Pancreas (tissue), 10 donors: ENCODE measurements at regions not wholly inside any gene's neighbourhood (a gene's known extent, or its start where the extent isn't known, plus 50 kb on each side); places are given as distances from the start of the nearest gene placed in this dataset.

ENCODE experiments used
- ATAC-seq, 4 donors: fragments of 200-7000 bp; cut with Tn5 transposase; one replicate each; pipeline versions ENCODE4 v1.8.0 to v1.9.1; 2020; ENCODE audit warnings: mild to moderate bottlenecking in 4 of 4, moderate library complexity in 4 of 4
- DNase-seq, 6 donors: peaks; one replicate each; pipeline ENCODE4 v3.0.0-alpha.2; 2020
- FAIRE-seq: peaks from 2 replicates; lab custom pipeline; 2012; peaks lifted over from hg19 to GRCh38; lab: Jason Lieb, UNC
- H3K27ac ChIP-seq, 4 donors: fragments of 200-600 bp; sonication (generic); 1 replicate in 3 of 4; 2 replicates in 1 of 4; pipeline versions ENCODE4 v1.5.0 to v1.8.0; 2020
- H3K27me3 ChIP-seq, 4 donors: fragments of 200-600 bp; one replicate each; pipeline ENCODE4 v1.8.0; 2021
- H3K36me3 ChIP-seq, 3 donors: fragments of 200-600 bp; sonication (generic) in 1 of 3; one replicate each; pipeline versions ENCODE4 v1.5.0 to v1.8.0; 2020 to 2021
- H3K4me1 ChIP-seq, 3 donors: fragments of 200-600 bp; one replicate each; pipeline ENCODE4 v1.8.0; 2021
- H3K4me3 ChIP-seq, 4 donors: fragments of 200-600 bp; sonication (generic) in 2 of 4; one replicate each; pipeline versions ENCODE4 v1.5.0 to v1.8.0; 2020 to 2021
- H3K9me3 ChIP-seq, 4 donors: fragments of 200-600 bp; one replicate each; pipeline ENCODE4 v1.8.0; 2021
- CTCF ChIP-seq, 4 donors: fragments of 200-600 bp; sonication (generic) in 3 of 4; IDR thresholded peaks; one replicate each; pipeline versions ENCODE4 v1.5.0 to v1.8.0; 2021; ENCODE audit warnings: antibody characterized with exemption in 4 of 4
- WGBS, 2 donors: extraction: QIAGEN DNeasy Blood & Tissue Kit; methylation state at CpG; one replicate each; pipeline ENCODE4 v1.1.7; 2013; 5-methylcytosine and 5-hydroxymethylcytosine counted together
- intact Hi-C, 3 donors: fragments of 100-400 bp; cut with DNase I; formaldehyde crosslinking; loops; one replicate each; pipeline versions ENCODE4 v1.11.1 to v1.14.2; 2022
- donor health status: healthy with polysubstance abuse.
- donor health status: DM: no; HTN: no; CAD: no; lungs with moderate emphysema.
- donor health status: DM: no; HTN: no; CAD: no.
- donor health status: control.
- donor health status: control.
- donor health status: Bipolar disorder and iron deficiency.
- donor health status: DM: yes; HTN: yes; CAD: no.
- donor health status: DM: no; HTN: no; CAD: no.
- donor health status: DM: no; HTN: no; CAD: no.
- donor health status: DM: yes; HTN: yes; CAD: no.

GRCh38 chr14:30134936-30135335, 207.3 kb upstream of the PRKD1 start:
- no peaks in the 10 kb centered on the region for H3K36me3 ChIP-seq
- 90 to 92% methylated on average over 5 of the region's 5 CpGs for WGBS, 2 donors
- intact Hi-C loops = no loop called here
- no peaks in the 10 kb centered on the region for H3K27me3 ChIP-seq
- FAIRE-seq (no peak), ATAC-seq (no peak), DNase-seq (no peak)
- H3K4me3 ChIP-seq = no peak overlapping the region
- no peaks in the 10 kb centered on the region for H3K9me3 ChIP-seq
- H3K27ac ChIP-seq = no peak overlapping the region
- H3K4me1 ChIP-seq = peaks cover 0 to 7% (median 0%) of the 10 kb centered on the region in 3 donors
- no peak for TF ChIP-seq CTCF (IDR thresholded peaks at IDR 0.05)

GRCh38 chr14:30138567-30138966, 210.9 kb upstream of the PRKD1 start:
- Histone ChIP-seq H3K27me3 (no peaks in the 10 kb centered on the region), H3K4me1 (no peaks in the 10 kb centered on the region), H3K4me3 (no peak overlapping the region), H3K27ac (no peak overlapping the region), H3K36me3 (no peaks in the 10 kb centered on the region), H3K9me3 (no peaks in the 10 kb centered on the region)
- no peak for TF ChIP-seq CTCF (IDR thresholded peaks at IDR 0.05)
- WGBS, 2 donors = 47 to 48% methylated on average over 1 of the region's 1 CpG
- FAIRE-seq (no peak), DNase-seq (no peak), ATAC-seq (no peak)
- intact Hi-C loops = no loop called here

- no peaks in the 10 kb centered on the region for H3K4me1 ChIP-seq
- H3K27me3 ChIP-seq = no peaks in the 10 kb centered on the region
- no peaks in the 10 kb centered on the region for H3K36me3 ChIP-seq
- no peak overlapping the region for H3K4me3 ChIP-seq
- WGBS, 2 donors = 38 to 71% methylated on average over 1 of the region's 1 CpG
- DNase-seq = no peak
- intact Hi-C loops = no loop called here
- FAIRE-seq = no peak
- ATAC-seq = no peak
- H3K9me3 ChIP-seq = peaks cover 0 to 1% (median 0%) of the 10 kb centered on the region in 4 donors
- H3K27ac ChIP-seq = no peak overlapping the region
- no peak for TF ChIP-seq CTCF (IDR thresholded peaks at IDR 0.05)
These were observed 214.6 kb upstream of the PRKD1 start for GRCh38 chr14:30142216-30142615.

- Histone ChIP-seq H3K4me1 (no peaks in the 10 kb centered on the region), H3K4me3 (no peak overlapping the region), H3K27ac (no peak overlapping the region), H3K36me3 (no peaks in the 10 kb centered on the region), H3K9me3 (peaks cover 0 to 6% (median 0%) of the 10 kb centered on the region in 4 donors), H3K27me3 (no peaks in the 10 kb centered on the region)
- DNase-seq (no peak), ATAC-seq (no peak), FAIRE-seq (no peak)
- TF ChIP-seq CTCF (IDR thresholded peaks at IDR 0.05) = no peak
- intact Hi-C loops = no loop called here
These were observed 216.0 kb upstream of the PRKD1 start for GRCh38 chr14:30143627-30144026.

GRCh38 chr14:30153717-30154116, 226.1 kb upstream of the PRKD1 start:
- 85 to 92% methylated on average over 2 of the region's 2 CpGs for WGBS, 2 donors
- no peak for FAIRE-seq
- no peak for DNase-seq
- no peak for ATAC-seq
- no peak overlapping the region for H3K4me3 ChIP-seq
- no peaks in the 10 kb centered on the region for H3K9me3 ChIP-seq
- no peaks in the 10 kb centered on the region for H3K4me1 ChIP-seq
- no peak for TF ChIP-seq CTCF (IDR thresholded peaks at IDR 0.05)
- intact Hi-C loops = no loop called here
- no peaks in the 10 kb centered on the region for H3K36me3 ChIP-seq
- H3K27ac ChIP-seq = no peak overlapping the region
- no peaks in the 10 kb centered on the region for H3K27me3 ChIP-seq
